ENCODE measurements at regions not wholly inside any gene's neighbourhood (a gene's known extent, or its start where the extent isn't known, plus 50 kb on each side); places are given as distances from the start of the nearest gene placed in this dataset.

- no peak for TF ChIP-seq CTCF (optimal IDR thresholded peaks at IDR 0.05 in 1 of 3, IDR thresholded peaks at IDR 0.05 in 1 of 3, conservative IDR thresholded peaks at IDR 0.05 in 1 of 3; ENCODE audit: extremely low read depth in 1 of 3, insufficient read depth in 2 of 3, low read length in 3 of 3)
- TF ChIP-seq EZH2 (IDR thresholded peaks at IDR 0.05; ENCODE audit: low read length), result no peak
- H4K20me1 ChIP-seq (ENCODE audit: control insufficient read depth, extremely low read depth, insufficient read depth, low read length), result no peaks in the 10 kb centered on the region
- FAIRE-seq (no peak), DNase-seq (ENCODE audit: low read depth, low spot score) (no peak)
- H3K4me3 ChIP-seq (ENCODE audit: control insufficient read depth in 2 of 3, extremely low read depth in 1 of 3, insufficient read depth in 2 of 3, low read depth in 1 of 3, low read length in 3 of 3), result no peak overlapping the region
- H3K9ac ChIP-seq (ENCODE audit: control insufficient read depth, extremely low read depth, insufficient read depth, low read length), result no peak overlapping the region
- H3K79me2 ChIP-seq (ENCODE audit: control insufficient read depth, insufficient read depth, low read length), result no peaks in the 10 kb centered on the region
- H3K9me3 ChIP-seq (ENCODE audit: control insufficient read depth, low read depth, low read length), result no peaks in the 10 kb centered on the region
- H3K27me3 ChIP-seq (ENCODE audit: control insufficient read depth, extremely low read depth, insufficient read depth, low read length), result no peaks in the 10 kb centered on the region
- H3K9me1 ChIP-seq (ENCODE audit: control insufficient read depth, extremely low read depth, insufficient read depth, low read length), result no peaks in the 10 kb centered on the region
- no peak overlapping the region for H3K27ac ChIP-seq (ENCODE audit: control insufficient read depth, insufficient read depth, low read length)
- H3K36me3 ChIP-seq (ENCODE audit: control insufficient read depth in 2 of 2, extremely low read depth in 1 of 2, insufficient read depth in 2 of 2, low read length in 2 of 2), result no peaks in the 10 kb centered on the region
- no peak overlapping the region for H2AFZ ChIP-seq (ENCODE audit: control insufficient read depth, low read length)
- no peaks in the 10 kb centered on the region for H3K4me1 ChIP-seq (ENCODE audit: control insufficient read depth, extremely low read depth, insufficient read depth, low read length)
- no peak overlapping the region for H3K4me2 ChIP-seq (ENCODE audit: control insufficient read depth, extremely low read depth, insufficient read depth, low read depth, low read length)
- dilution Hi-C loops (cut with MboI; ENCODE audit: extremely low pct_ligation_motif_present, low sequenced_read_pairs), result no loop called here
Observed at GRCh38 chr9:106621313-106622163, 241.4 kb upstream of the ZNF462 start.

GRCh38 chr9:106622164-106622487 lies 240.8 kb upstream of the ZNF462 start:
- H3K4me1 ChIP-seq (ENCODE audit: control insufficient read depth, extremely low read depth, insufficient read depth, low read length), result no peaks in the 10 kb centered on the region
- FAIRE-seq (no peak), DNase-seq (ENCODE audit: low read depth, low spot score) (no peak)
- H3K27ac ChIP-seq (ENCODE audit: control insufficient read depth, insufficient read depth, low read length), result no peak overlapping the region
- no peaks in the 10 kb centered on the region for H3K27me3 ChIP-seq (ENCODE audit: control insufficient read depth, extremely low read depth, insufficient read depth, low read length)
- H3K9me1 ChIP-seq (ENCODE audit: control insufficient read depth, extremely low read depth, insufficient read depth, low read length), result no peaks in the 10 kb centered on the region
- no peaks in the 10 kb centered on the region for H3K36me3 ChIP-seq (ENCODE audit: control insufficient read depth in 2 of 2, extremely low read depth in 1 of 2, insufficient read depth in 2 of 2, low read length in 2 of 2)
- no peaks in the 10 kb centered on the region for H3K9me3 ChIP-seq (ENCODE audit: control insufficient read depth, low read depth, low read length)
- H3K4me3 ChIP-seq (ENCODE audit: control insufficient read depth in 2 of 3, extremely low read depth in 1 of 3, insufficient read depth in 2 of 3, low read depth in 1 of 3, low read length in 3 of 3), result no peak overlapping the region
- H2AFZ ChIP-seq (ENCODE audit: control insufficient read depth, low read length), result no peak overlapping the region
- no peaks in the 10 kb centered on the region for H4K20me1 ChIP-seq (ENCODE audit: control insufficient read depth, extremely low read depth, insufficient read depth, low read length)
- no peak overlapping the region for H3K4me2 ChIP-seq (ENCODE audit: control insufficient read depth, extremely low read depth, insufficient read depth, low read depth, low read length)
- dilution Hi-C loops (cut with MboI; ENCODE audit: extremely low pct_ligation_motif_present, low sequenced_read_pairs), result no loop called here
- H3K79me2 ChIP-seq (ENCODE audit: control insufficient read depth, insufficient read depth, low read length), result no peaks in the 10 kb centered on the region
- TF ChIP-seq CTCF (optimal IDR thresholded peaks at IDR 0.05 in 1 of 3, IDR thresholded peaks at IDR 0.05 in 1 of 3, conservative IDR thresholded peaks at IDR 0.05 in 1 of 3; ENCODE audit: extremely low read depth in 1 of 3, insufficient read depth in 2 of 3, low read length in 3 of 3), result no peak
- TF ChIP-seq EZH2 (IDR thresholded peaks at IDR 0.05; ENCODE audit: low read length), result no peak
- no peak overlapping the region for H3K9ac ChIP-seq (ENCODE audit: control insufficient read depth, extremely low read depth, insufficient read depth, low read length)
